ENCODE measurements at regions not wholly inside any gene's neighbourhood (a gene's known extent, or its start where the extent isn't known, plus 50 kb on each side); places are given as distances from the start of the nearest gene placed in this dataset.
"Not testable (repeated sequence)": the region's sequence is repeated elsewhere in the genome, so short reads cannot be mapped to it uniquely, and the experiment has no call there.

GRCh38 chr7:68899156-68899555 lies 699.1 kb upstream of the AUTS2 start:
- not testable (repeated sequence) for DNase-seq (ENCODE audit: low read depth in 2 of 2)

GRCh38 chr7:68900096-68900495 lies 698.2 kb upstream of the AUTS2 start:
- DNase-seq (ENCODE audit: low read depth in 2 of 2) = no peak

GRCh38 chr7:68904630-68905029 lies 693.6 kb upstream of the AUTS2 start:
- no peak for DNase-seq (ENCODE audit: low read depth in 2 of 2)

GRCh38 chr7:68911754-68912153 lies 686.5 kb upstream of the AUTS2 start:
- no peak for DNase-seq (ENCODE audit: low read depth in 2 of 2)

- DNase-seq (ENCODE audit: low read depth in 2 of 2) = no peak
Observed at GRCh38 chr7:68914006-68914405, 684.3 kb upstream of the AUTS2 start.

GRCh38 chr7:68917041-68917651 lies 681.1 kb upstream of the AUTS2 start:
- no peak for DNase-seq (ENCODE audit: low read depth in 2 of 2)

- no peak for DNase-seq (ENCODE audit: low read depth in 2 of 2)
Observed at GRCh38 chr7:68918621-68919020, 679.7 kb upstream of the AUTS2 start.

GRCh38 chr7:68922850-68923249 lies 675.4 kb upstream of the AUTS2 start:
- no peak for DNase-seq (ENCODE audit: low read depth in 2 of 2)

- no peak for DNase-seq (ENCODE audit: low read depth in 2 of 2)
Observed at GRCh38 chr7:68925241-68925640, 673.0 kb upstream of the AUTS2 start.

- no peak for DNase-seq (ENCODE audit: low read depth in 2 of 2)
Observed at GRCh38 chr7:68929781-68930261, 668.5 kb upstream of the AUTS2 start.

GRCh38 chr7:68936471-68937035 lies 661.7 kb upstream of the AUTS2 start:
- DNase-seq (ENCODE audit: low read depth in 2 of 2) = no peak

GRCh38 chr7:68938151-68938550 lies 660.1 kb upstream of the AUTS2 start:
- no peak for DNase-seq (ENCODE audit: low read depth in 2 of 2)

- DNase-seq (ENCODE audit: low read depth in 2 of 2) = no peak
Observed at GRCh38 chr7:68943786-68944185, 654.5 kb upstream of the AUTS2 start.

- DNase-seq (ENCODE audit: low read depth in 2 of 2) = no peak
Observed at GRCh38 chr7:68955656-68956055, 642.6 kb upstream of the AUTS2 start.

- no peak for DNase-seq (ENCODE audit: low read depth in 2 of 2)
Observed at GRCh38 chr7:68958571-68958970, 639.7 kb upstream of the AUTS2 start.

GRCh38 chr7:68963552-68963951 lies 634.7 kb upstream of the AUTS2 start:
- no peak for DNase-seq (ENCODE audit: low read depth in 2 of 2)

GRCh38 chr7:68964060-68964459 lies 634.2 kb upstream of the AUTS2 start:
- DNase-seq (ENCODE audit: low read depth in 2 of 2) = no peak

- no peak for DNase-seq (ENCODE audit: low read depth in 2 of 2)
Observed at GRCh38 chr7:68965351-68965750, 632.9 kb upstream of the AUTS2 start.

- no peak for DNase-seq (ENCODE audit: low read depth in 2 of 2)
Observed at GRCh38 chr7:68967598-68967997, 630.7 kb upstream of the AUTS2 start.

- no peak for DNase-seq (ENCODE audit: low read depth in 2 of 2)
Observed at GRCh38 chr7:68969571-68969970, 628.7 kb upstream of the AUTS2 start.

GRCh38 chr7:68971634-68972340 lies 626.5 kb upstream of the AUTS2 start:
- DNase-seq (ENCODE audit: low read depth in 2 of 2) = no peak

GRCh38 chr7:68977385-68978055 lies 620.8 kb upstream of the AUTS2 start:
- no peak for DNase-seq (ENCODE audit: low read depth in 2 of 2)

- no peak for DNase-seq (ENCODE audit: low read depth in 2 of 2)
Observed at GRCh38 chr7:68978710-68979109, 619.6 kb upstream of the AUTS2 start.

Measured in stimulated activated CD4-positive, alpha-beta T cell treated with anti-CD3 and anti-CD28 coated beads, Interleukin-15, amount 100 ng/mL, for 48 hours (primary cell).